GM18951 (cell line): ENCODE measurements at regions not wholly inside any gene's neighbourhood (a gene's known extent, or its start where the extent isn't known, plus 50 kb on each side); places are given as distances from the start of the nearest gene placed in this dataset.

Experiments
- POLR2A ChIP-seq: IDR thresholded peaks from 4 replicates; pipeline ENCODE4 v1.6.1; 2011; ENCODE audit warnings: mild to moderate bottlenecking; ENCODE audit not compliant: insufficient read length, insufficient read depth; ENCODE audit errors: extremely low read depth
- in situ Hi-C: fragments of 300-500 bp; cut with MboI; formaldehyde crosslinking; loops from one replicate; pipeline ENCODE4 v1.12.0; 2022; ENCODE audit warnings: low sequenced_read_pairs, mixed read lengths, inconsistent platforms; ENCODE audit not compliant: unreplicated experiment

DNA sequence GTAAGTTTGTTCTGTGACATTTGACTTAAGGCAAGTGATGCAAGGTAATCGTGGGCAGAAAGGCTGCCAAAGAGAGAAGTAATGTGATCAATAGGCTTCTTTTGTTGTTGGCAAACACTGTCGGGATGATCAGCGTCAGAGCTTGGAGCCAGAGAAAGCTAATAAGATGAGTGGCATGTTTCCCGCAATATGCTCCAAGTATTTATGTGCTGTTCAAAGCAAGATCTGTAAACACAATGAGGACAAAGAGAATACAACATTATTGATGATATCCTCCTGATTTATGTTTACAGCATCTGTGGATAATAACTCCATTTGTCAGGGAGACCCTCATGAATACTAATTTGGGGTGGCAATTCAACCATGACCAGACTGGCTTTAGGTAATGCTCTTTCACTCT, 603.3 kb downstream of the TDRD15 start:
- in situ Hi-C loops, result no loop called here
- TF ChIP-seq POLR2A, result no peak

DNA sequence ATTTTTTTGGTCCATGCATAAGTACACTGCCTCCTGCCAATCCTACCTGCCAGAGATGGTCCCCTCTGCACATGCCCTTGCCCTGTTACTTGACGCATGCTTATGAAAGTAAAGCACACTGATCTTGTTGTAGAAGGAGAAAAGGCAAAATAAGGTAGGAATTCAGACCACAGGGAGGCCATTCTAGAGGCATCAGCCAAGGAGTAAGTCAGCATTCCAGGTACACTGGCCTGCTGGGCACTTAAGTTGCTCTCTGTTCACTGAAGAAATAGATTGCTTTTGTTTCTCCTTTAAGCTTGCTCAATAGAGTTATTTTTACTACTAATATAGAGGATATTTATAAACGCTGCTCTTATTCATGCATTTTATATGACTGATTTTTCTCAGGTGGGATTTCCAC, 604.4 kb downstream of the TDRD15 start:
- no peak for TF ChIP-seq POLR2A
- in situ Hi-C loops, result no loop called here

DNA sequence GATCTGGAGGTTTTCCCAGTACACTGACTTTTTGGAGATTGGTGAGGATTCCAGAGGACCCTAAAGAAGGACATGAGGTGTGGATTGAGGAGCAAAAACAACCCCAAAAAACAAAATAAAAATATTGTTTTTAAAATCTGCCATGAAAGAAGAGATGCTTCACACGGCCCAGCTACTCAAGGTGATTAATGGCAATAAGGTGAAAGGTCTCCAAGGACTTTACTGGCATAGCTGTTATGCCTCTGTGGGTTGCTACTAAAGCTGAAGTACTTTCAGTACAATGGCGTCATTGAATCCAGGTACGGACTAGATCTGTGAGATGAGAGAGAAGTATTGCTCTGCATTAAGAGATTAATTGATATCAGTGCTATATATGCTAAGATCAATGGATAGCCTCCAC, 606.4 kb downstream of the TDRD15 start:
- in situ Hi-C loops, result no loop called here
- no peak for TF ChIP-seq POLR2A

DNA sequence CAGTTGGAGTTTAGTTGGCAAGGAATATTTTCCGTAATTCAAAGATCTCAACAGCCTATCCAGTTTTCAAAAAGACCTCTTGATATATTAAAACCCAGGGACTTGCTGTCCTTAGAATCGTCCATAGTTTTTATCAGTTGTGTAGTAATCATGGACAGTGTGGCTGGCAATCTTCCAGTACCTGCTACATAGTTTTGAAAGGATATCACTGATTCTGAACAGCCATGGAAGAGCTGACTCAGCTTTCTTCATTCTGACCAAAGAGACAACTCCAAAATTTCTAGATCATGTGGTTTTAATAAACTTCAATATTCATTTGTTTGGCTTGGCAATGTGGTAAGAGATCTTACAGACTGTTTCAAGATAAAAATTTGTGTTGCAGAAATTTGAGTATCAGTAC, 616.7 kb downstream of the TDRD15 start:
- in situ Hi-C loops, result no loop called here
- no peak for TF ChIP-seq POLR2A

DNA sequence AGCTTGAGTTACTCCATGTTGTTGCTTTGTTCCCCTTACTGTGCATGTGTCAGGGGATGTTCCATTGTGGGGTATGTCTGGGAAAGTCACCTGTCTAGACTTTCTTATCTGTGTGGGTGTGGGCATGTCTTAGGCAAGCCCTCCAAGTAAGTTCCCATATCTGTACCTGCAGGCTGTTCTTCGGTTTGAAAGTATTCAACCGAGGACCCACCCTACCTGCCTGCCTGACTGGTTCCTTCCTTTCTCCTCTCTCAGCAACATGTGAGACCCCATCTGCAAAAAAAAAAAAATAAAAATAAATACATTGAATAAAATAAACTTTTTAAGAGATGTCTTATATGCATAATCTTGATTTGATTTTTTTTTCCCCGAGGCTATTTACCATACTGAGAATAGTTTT, 622.7 kb downstream of the TDRD15 start:
- TF ChIP-seq POLR2A, result no peak
- in situ Hi-C loops, result no loop called here

DNA sequence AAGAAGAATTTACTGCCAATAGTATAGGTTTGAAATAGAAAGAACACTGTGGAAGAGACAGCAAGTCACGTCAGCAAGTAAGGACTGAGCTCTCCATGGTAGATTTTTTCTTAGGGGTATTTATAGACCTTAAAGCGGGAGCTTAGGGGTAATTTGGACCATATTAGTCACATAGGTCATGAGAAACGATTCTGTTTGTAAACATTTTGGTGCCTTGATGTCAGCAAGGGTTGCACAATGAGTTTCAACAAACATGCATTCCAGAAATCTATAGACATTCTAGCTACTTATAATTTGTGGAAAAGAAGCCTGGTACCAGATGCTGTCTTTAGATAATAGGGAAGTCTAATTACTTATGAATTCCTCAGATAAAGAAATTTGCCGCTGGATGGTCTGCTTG, 624.7 kb downstream of the TDRD15 start:
- TF ChIP-seq POLR2A, result no peak
- in situ Hi-C loops, result no loop called here

DNA sequence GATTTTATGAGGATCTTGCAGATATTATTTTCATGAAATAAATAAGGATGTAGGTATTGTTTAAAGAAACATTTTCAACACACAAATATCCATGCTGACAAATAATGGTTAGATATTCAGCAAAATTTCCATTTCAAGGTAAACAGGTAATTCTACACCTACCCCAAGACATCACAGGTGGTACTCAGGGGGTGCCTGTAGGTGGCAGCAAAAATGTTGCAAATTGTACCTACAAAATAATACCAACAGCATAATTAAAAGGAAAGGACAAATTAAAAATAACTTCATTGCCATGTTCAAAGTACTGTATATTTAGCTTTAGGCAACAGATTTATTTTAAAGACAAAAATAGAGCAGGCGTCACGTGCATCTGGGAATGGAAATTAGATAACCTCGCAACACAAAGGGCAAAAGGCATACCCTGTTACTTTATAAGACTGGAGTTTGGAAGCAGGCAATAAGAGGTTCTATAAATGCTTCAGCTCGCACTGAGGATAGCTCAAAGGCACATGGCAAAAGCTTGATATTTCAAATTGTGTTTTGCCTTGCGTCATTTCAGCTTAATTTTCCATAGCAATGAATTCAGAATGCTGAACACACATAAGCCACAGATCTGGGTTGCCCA, 630.5 kb downstream of the TDRD15 start:
- no peak for TF ChIP-seq POLR2A
- in situ Hi-C loops, result no loop called here

DNA sequence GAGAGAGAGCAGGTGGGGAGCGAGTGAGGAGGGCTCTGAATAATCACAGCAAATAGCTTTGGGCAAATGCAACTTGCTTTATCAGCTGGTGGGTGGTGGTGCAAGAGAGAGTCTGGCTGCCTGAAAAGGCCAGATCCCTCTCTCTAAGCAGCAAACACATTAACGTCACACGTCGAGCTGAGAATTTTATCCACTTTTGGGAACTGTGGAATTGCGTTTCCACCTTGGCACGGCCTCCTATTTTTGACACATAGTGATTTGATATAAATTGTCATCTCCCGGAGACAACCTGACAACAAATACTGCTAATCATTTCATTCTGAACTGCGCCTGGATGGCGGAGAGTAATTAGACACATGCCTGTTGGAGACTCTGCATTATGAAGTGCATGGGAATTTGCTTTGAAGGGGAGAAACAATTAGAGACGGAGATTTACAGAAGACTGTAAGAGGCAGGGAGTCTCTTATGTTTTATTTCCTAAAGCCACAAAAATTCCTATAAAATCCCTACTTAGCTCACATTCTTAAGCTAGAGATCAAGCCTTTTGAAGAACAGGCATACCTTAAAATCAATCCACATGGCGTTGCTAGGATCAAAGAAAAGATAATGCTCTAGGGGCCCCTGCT, 634.1 kb downstream of the TDRD15 start:
- in situ Hi-C loops, result no loop called here
- TF ChIP-seq POLR2A, result no peak

DNA sequence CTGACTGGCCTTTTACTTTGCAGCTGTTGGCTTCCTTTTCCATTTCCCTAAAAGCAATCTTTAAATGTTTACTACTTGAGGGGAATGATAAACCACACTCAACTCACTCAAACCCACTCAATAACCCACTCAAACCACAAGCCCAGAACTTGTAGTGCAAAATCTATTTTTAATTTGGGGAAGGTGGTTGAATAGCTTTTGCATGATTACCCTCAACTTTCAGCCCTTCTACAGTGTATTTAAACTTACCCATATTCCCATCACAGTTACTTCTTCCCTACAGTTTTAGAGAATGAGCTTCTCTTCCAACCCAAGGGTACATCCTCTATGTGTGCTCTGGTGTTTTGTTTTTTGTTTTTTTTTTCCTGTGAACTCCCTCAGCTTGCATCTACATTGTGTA, 636.1 kb downstream of the TDRD15 start:
- in situ Hi-C loops, result no loop called here
- no peak for TF ChIP-seq POLR2A

DNA sequence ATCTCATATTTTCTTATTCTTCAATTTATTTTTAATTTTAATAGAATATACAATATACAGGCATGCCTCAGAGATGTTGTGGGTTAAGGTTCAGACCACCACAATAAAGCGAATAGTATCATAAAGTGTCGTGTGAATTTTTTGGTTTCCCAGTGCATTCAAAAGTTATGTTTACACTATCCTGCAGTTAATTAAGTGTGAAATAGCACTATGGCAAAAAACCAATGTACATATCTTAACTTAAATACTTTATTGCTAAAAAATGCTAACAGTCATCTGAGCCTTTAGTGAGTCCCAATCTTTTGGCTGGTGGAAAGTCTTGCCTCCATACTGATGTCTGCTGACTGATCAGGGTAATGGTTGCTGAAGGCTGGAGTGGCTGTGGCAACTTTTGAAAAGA, 637.6 kb downstream of the TDRD15 start:
- in situ Hi-C loops, result no loop called here
- no peak for TF ChIP-seq POLR2A

DNA sequence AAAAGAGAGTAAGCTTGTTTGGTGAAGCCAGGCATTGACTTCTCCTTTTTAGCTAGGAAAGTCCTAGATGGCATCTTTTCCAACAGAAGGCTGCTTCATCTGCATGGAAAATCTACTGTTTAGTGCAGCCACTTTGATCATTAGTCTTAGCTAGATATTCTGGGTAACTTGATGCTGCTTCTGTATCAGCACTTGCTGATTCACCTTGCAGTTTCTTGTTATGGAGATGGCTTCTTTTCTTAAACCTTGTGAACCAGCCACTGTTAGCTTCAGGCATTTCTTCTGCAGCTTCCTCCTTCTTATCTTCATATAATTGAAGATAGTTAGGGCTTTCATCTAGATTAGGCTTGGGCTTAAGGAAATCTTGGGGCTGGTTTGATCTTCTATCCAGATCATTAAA, 639.7 kb downstream of the TDRD15 start:
- in situ Hi-C loops, result no loop called here
- no peak for TF ChIP-seq POLR2A

DNA sequence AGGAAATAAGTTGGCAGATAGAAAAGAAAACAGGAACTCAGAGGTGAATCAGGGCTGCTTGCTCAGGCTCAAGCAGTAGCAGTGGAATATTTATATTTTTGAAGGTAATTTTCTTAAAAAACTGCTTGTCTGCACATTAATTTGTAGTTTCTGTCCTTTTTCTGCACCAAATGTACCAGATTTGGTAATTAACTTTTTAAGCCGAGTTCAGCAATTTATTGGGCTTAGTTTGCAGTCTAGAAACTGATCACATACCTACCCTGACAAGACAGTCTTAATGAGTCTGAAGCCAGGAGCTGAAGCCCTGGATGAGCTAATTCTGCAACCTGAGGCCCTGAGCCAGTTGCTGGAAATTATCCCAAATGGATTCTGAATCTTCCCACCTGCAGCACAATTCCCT, 647.0 kb downstream of the TDRD15 start:
- in situ Hi-C loops, result no loop called here
- no peak for TF ChIP-seq POLR2A

DNA sequence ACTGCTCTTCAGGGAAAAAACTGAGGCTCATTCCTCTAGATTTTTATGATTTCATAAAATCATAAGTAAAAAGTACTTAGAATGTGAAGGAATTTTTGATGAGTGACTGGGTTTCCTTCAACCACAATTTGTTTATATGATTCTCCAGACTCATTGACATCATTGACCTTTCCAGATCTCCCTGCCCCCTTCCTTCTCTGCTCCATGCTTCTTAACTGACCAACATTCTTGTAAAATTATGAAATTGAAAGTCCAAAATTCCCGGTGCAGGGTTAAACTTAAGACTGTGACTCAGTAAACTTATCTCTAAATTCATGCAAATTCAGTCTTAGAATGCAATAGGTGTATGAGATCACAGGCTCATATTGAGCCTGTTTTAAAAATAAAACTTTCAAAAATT, 648.9 kb downstream of the TDRD15 start:
- TF ChIP-seq POLR2A, result no peak
- in situ Hi-C loops, result no loop called here

DNA sequence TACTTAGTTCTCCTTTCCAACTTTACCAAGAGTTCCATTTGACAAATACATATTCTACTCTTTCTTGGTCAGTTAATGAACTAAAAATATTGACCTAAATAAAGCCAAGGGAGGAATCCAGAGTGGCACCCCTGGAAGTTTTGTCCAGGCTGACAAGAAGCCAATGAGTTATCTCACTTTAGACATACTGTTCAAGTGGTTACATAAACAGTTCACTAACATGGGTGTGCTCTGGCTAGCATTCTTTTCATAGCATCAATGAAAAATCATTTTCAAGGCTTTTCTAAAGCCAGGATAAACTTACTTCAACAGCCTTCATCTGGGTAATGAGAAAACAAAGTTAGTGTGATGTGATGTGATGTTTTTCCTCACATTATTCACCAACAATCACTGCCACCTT, 649.4 kb downstream of the TDRD15 start:
- no peak for TF ChIP-seq POLR2A
- in situ Hi-C loops, result no loop called here
